ENCODE measurements at regions not wholly inside any gene's neighbourhood (a gene's known extent, or its start where the extent isn't known, plus 50 kb on each side); places are given as distances from the start of the nearest gene placed in this dataset.
"Not testable (repeated sequence)": the region's sequence is repeated elsewhere in the genome, so short reads cannot be mapped to it uniquely, and the experiment has no call there.

DNA sequence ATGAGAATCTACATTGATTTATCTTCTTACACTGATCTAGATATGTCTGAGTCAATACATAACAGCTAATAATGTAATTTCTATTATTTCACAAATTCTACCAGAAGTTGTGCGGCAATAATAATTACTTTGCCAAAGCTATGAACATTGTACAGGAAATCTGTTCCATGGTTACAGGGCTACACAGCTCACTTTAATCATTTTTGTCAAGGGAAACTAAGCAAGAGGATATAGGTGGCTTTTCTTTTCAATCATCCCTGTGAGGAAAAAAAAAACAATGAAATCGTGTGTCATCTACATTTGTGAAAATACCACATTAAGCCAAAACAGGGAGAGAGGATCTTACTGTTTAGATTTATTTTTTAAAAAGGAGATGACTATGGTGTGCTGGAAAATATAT lies 717.4 kb downstream of the NR2F1-AS1 start:
- H3K9ac ChIP-seq (ENCODE audit: low read length): no peak overlapping the region
- no peaks in the 10 kb centered on the region for H3K27me3 ChIP-seq (replicated peaks; ENCODE audit: control insufficient read depth, insufficient read depth, low read length)
- no peaks in the 10 kb centered on the region for H3K36me3 ChIP-seq (ENCODE audit: control insufficient read depth, insufficient read depth, low read length, severe bottlenecking)
- no peak for DNase-seq (ENCODE audit: low read depth)
- H3K4me1 ChIP-seq (ENCODE audit: control insufficient read depth, insufficient read depth, low read length): no peaks in the 10 kb centered on the region
- H3K9me3 ChIP-seq (ENCODE audit: control insufficient read depth, low read length): no peaks in the 10 kb centered on the region
- H3K4me3 ChIP-seq (ENCODE audit: low read length): no peak overlapping the region

DNA sequence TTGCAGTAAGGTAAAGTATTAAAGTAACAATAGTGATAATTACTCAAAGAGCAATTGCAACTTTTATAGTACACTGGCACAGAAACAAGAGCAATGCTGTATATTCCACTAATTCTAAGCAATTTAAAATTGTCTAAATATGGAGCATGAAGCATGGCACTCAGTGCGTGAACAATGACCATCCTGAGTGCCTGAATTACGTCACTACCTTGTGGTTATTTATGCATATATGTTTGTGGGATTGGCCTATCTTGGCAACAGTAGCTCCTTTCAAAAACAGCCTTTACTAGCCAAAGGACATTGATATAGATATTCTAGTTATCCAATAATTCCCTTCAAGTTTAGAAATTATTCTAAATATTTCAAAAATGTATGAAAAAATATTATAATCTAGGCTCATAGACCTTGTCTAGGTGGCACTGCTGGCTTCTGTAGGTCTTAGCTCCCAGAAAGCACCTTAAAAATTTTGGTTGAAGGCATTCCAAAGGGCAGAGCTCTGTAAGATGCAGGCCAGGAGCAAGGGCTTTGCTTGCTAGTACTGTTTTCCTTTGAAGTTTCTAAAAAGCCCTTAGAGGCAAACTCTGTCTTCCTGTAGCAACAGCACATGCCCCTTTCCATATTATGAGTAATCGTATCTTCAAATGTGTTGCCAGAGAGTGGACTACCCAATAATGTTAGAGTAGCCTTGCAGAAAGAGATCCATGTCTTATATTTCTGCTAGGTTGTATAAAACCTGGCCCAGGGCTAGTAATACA lies 719.3 kb downstream of the NR2F1-AS1 start:
- H3K4me1 ChIP-seq (ENCODE audit: control insufficient read depth, insufficient read depth, low read length): no peaks in the 10 kb centered on the region
- H3K9me3 ChIP-seq (ENCODE audit: control insufficient read depth, low read length): no peaks in the 10 kb centered on the region
- H3K27me3 ChIP-seq (replicated peaks; ENCODE audit: control insufficient read depth, insufficient read depth, low read length): no peaks in the 10 kb centered on the region
- DNase-seq (ENCODE audit: low read depth): no peak
- H3K4me3 ChIP-seq (ENCODE audit: low read length): no peak overlapping the region
- H3K36me3 ChIP-seq (ENCODE audit: control insufficient read depth, insufficient read depth, low read length, severe bottlenecking): no peaks in the 10 kb centered on the region
- H3K9ac ChIP-seq (ENCODE audit: low read length): no peak overlapping the region

DNA sequence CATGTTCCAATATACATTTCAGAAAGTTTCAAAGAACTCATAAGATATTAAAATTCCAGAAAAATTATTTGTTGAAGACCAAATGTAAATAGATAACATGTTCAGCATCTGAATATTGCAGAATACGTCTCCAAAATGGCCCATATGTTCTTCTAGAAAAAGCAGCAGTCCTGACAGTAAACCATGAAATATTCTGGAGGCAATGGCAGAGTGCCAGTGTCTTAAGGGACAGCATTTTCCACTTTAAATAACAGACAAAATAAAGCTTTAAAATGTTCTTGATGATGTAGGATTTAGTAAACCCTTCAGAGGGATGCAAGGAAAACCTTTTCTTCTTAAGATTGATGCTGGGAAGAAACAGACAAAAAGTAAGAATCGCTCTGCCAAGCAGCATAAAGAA lies 721.0 kb downstream of the NR2F1-AS1 start:
- no peak for DNase-seq (ENCODE audit: low read depth)
- no peaks in the 10 kb centered on the region for H3K27me3 ChIP-seq (replicated peaks; ENCODE audit: control insufficient read depth, insufficient read depth, low read length)
- no peaks in the 10 kb centered on the region for H3K36me3 ChIP-seq (ENCODE audit: control insufficient read depth, insufficient read depth, low read length, severe bottlenecking)
- H3K4me3 ChIP-seq (ENCODE audit: low read length): no peak overlapping the region
- H3K9me3 ChIP-seq (ENCODE audit: control insufficient read depth, low read length): no peaks in the 10 kb centered on the region
- no peak overlapping the region for H3K9ac ChIP-seq (ENCODE audit: low read length)
- H3K4me1 ChIP-seq (ENCODE audit: control insufficient read depth, insufficient read depth, low read length): no peaks in the 10 kb centered on the region

DNA sequence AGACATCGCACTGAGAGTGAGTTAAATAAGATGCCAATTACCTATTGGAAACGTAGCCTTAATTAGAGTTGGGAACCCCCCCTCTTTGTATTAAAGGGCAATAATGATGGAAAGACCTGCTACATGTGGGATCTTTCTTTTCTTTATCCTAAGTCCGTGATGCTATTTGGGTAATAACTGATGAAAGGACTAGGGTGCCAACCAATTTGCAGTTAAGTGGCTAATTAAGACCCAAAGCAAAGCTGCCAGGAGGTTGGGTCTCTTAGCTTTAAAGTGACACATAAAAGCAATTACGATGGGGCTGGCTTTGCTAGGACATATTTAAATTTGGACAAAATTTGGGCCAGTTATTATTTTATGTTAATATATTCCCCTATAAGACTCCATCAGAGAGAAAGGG lies 728.8 kb downstream of the NR2F1-AS1 start:
- Histone ChIP-seq H3K4me1 (ENCODE audit: control insufficient read depth, insufficient read depth, low read length) (no peaks in the 10 kb centered on the region), H3K9ac (ENCODE audit: low read length) (no peak overlapping the region), H3K9me3 (ENCODE audit: control insufficient read depth, low read length) (no peaks in the 10 kb centered on the region), H3K36me3 (ENCODE audit: control insufficient read depth, insufficient read depth, low read length, severe bottlenecking) (no peaks in the 10 kb centered on the region), H3K4me3 (ENCODE audit: low read length) (no peak overlapping the region), H3K27me3 (replicated peaks; ENCODE audit: control insufficient read depth, insufficient read depth, low read length) (no peaks in the 10 kb centered on the region)
- no peak for DNase-seq (ENCODE audit: low read depth)

DNA sequence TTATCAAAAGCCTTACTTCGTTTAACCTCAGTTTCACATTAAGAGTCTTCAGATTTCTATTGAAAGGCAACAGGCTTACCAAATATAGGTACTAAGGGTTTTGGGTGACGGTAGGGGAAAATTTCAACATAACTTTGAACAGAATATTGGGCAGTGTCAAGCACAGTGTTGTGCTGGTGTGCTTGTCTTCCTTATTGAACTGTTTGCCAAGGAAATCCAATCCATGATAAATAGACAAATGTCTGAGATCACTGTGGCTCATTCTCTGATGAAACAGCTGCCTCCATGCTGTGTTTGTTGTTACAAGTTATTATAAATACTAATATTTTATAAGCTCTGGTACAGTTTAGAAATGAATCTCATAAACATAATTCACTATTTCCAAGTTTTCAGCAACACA lies 730.1 kb downstream of the NR2F1-AS1 start:
- Histone ChIP-seq H3K4me1 (ENCODE audit: control insufficient read depth, insufficient read depth, low read length) (no peaks in the 10 kb centered on the region), H3K36me3 (ENCODE audit: control insufficient read depth, insufficient read depth, low read length, severe bottlenecking) (no peaks in the 10 kb centered on the region), H3K27me3 (replicated peaks; ENCODE audit: control insufficient read depth, insufficient read depth, low read length) (no peaks in the 10 kb centered on the region), H3K9ac (ENCODE audit: low read length) (no peak overlapping the region), H3K9me3 (ENCODE audit: control insufficient read depth, low read length) (no peaks in the 10 kb centered on the region), H3K4me3 (ENCODE audit: low read length) (no peak overlapping the region)
- no peak for DNase-seq (ENCODE audit: low read depth)

DNA sequence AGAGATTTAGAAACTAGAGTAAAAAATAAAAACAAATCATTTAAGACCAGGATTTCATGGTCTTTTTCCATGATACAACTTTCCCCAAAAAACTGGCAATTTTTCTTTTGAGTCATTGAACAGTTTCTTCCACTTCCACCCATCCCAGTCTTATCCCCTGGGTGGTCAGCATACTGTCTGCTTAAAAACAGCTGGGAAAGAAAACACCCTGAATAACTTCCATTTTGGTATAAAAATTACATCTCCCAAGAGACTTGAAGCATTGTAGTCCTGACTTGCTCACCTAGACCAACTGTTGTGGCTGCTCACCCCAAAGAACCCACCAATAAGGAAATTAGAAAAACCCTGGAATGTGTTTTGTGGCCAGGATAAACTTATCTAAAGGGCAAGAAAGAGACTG lies 731.3 kb downstream of the NR2F1-AS1 start:
- Histone ChIP-seq H3K27me3 (replicated peaks; ENCODE audit: control insufficient read depth, insufficient read depth, low read length) (no peaks in the 10 kb centered on the region), H3K36me3 (ENCODE audit: control insufficient read depth, insufficient read depth, low read length, severe bottlenecking) (no peaks in the 10 kb centered on the region), H3K4me3 (ENCODE audit: low read length) (no peak overlapping the region), H3K9ac (ENCODE audit: low read length) (no peak overlapping the region), H3K4me1 (ENCODE audit: control insufficient read depth, insufficient read depth, low read length) (no peaks in the 10 kb centered on the region), H3K9me3 (ENCODE audit: control insufficient read depth, low read length) (no peaks in the 10 kb centered on the region)
- no peak for DNase-seq (ENCODE audit: low read depth)

DNA sequence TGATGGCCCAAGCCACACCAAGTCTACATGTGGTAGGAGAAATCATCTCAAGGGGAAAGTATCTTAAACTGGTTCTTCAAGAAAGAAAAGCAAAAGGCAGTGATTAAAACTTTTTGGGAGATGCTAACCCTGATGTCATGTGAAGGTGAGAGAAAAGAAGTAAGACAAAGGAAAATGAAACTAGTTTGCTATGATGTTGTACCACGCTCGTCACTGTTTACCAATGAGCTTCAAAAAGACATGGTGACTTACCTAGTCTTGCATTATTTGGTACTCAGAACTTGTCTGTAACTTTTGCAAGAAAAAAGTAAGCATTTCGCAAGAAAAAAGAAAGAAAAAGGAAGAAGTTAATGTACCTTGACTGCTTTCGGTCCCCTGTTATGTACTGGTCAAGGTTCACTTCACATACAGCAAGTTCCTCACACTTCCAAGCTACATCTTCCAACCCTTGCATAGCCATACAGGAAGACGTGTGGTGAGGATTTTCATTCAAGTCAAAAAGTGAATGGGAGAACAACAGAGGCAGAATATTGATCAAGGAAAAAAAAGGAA lies 739.3 kb downstream of the NR2F1-AS1 start:
- no peaks in the 10 kb centered on the region for H3K27me3 ChIP-seq (replicated peaks; ENCODE audit: control insufficient read depth, insufficient read depth, low read length)
- H3K36me3 ChIP-seq (ENCODE audit: control insufficient read depth, insufficient read depth, low read length, severe bottlenecking): no peaks in the 10 kb centered on the region
- peaks cover 6% of the 10 kb centered on the region for H3K4me1 ChIP-seq (ENCODE audit: control insufficient read depth, insufficient read depth, low read length)
- H3K9me3 ChIP-seq (ENCODE audit: control insufficient read depth, low read length): no peaks in the 10 kb centered on the region
- H3K4me3 ChIP-seq (ENCODE audit: low read length): no peak overlapping the region
- H3K9ac ChIP-seq (ENCODE audit: low read length): no peak overlapping the region
- DNase-seq (ENCODE audit: low read depth): no peak

DNA sequence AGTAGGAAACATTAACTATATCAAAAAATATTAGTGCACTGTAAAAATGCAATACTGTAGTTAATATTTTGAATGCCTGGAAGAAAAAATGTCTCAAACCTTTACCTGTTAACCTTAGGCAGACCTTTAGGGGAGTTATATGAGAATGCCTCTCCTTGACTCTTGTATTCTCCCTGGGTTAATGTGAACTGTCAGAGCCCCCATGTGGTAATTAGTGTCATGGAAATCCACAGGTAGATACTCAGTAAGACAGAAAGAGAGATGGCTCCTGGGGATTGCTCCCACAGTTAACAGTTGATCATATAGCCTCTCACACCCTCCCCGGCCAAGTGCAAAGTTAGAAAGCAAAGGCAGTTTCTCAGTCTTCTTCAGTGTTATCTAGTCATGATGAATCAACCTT lies 742.8 kb downstream of the NR2F1-AS1 start:
- H3K9me3 ChIP-seq (ENCODE audit: control insufficient read depth, low read length): no peaks in the 10 kb centered on the region
- no peak for DNase-seq (ENCODE audit: low read depth)
- no peak overlapping the region for H3K4me3 ChIP-seq (ENCODE audit: low read length)
- H3K36me3 ChIP-seq (ENCODE audit: control insufficient read depth, insufficient read depth, low read length, severe bottlenecking): no peaks in the 10 kb centered on the region
- H3K4me1 ChIP-seq (ENCODE audit: control insufficient read depth, insufficient read depth, low read length): peaks cover 21% of the 10 kb centered on the region
- no peak overlapping the region for H3K9ac ChIP-seq (ENCODE audit: low read length)
- H3K27me3 ChIP-seq (replicated peaks; ENCODE audit: control insufficient read depth, insufficient read depth, low read length): no peaks in the 10 kb centered on the region

DNA sequence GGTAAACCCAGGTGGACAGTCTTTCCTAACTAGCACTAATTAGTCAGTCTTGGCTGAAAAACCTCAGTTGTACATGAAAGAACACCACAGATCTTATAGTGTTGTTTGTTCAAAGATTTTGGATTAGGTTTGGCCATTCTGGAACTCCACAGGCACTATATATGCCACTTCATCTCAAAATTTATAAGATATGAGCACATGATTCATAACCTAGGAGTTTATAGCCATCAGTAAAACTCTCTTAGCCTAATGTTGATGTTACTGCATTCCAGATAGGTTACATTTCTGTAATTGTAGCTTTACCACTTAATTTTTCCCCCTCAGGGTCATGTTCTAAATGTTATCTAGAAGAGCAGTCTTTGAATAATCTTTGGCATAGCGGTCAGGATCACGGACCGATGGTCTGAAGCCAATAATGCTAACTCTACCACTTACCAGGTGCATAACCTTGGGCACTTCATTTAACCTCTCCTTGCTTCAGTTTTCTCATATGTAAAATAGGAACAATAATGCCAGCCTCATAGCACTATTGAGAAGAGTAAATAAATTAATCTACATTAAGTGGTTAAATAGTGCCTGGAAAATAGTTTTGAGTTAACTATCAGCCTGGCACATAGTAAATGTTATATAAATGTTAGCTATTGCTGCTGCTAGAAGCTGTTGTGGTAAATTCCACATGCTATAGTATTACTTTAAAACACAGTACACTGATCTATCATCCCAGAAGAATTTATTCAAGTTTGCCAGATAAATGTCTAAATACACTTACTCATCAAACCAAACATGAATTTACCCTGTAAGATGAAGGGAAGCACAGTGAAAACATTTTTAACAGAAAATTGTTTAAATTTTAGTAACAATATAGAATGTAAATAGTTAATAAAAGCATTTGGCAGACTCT lies 743.9 kb downstream of the NR2F1-AS1 start:
- Histone ChIP-seq H3K27me3 (replicated peaks; ENCODE audit: control insufficient read depth, insufficient read depth, low read length) (no peaks in the 10 kb centered on the region), H3K9ac (ENCODE audit: low read length) (no peak overlapping the region), H3K4me3 (ENCODE audit: low read length) (no peak overlapping the region)

DNA sequence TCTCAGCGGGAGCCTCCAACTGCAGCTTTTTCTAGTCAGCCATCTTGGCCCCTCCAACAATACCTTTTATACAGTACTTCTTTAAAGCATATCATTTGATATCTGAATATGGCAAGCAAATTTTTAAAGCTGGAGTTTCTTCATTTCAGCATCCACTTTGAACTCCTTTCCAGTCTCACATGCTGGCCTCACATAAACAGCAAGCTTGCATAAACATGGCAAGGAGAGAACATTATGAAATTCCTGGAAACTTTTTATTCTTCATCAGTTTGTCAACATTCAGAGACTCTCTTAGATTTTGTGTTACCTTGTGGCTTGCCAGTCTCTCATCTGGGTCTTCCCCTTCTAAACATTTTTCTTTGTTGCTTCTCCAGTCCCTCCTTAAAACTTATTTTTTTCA lies 745.3 kb downstream of the NR2F1-AS1 start:
- Histone ChIP-seq H3K27me3 (replicated peaks; ENCODE audit: control insufficient read depth, insufficient read depth, low read length) (no peaks in the 10 kb centered on the region), H3K4me1 (ENCODE audit: control insufficient read depth, insufficient read depth, low read length) (peaks cover 21% of the 10 kb centered on the region), H3K9me3 (ENCODE audit: control insufficient read depth, low read length) (peaks cover 6% of the 10 kb centered on the region), H3K4me3 (ENCODE audit: low read length) (no peak overlapping the region), H3K36me3 (ENCODE audit: control insufficient read depth, insufficient read depth, low read length, severe bottlenecking) (no peaks in the 10 kb centered on the region), H3K9ac (ENCODE audit: low read length) (no peak overlapping the region)
- peak; percentile 36 for DNase-seq (ENCODE audit: low read depth)

More for the DNA sequence above, 743.9 kb downstream of the NR2F1-AS1 start:
- H3K9me3 ChIP-seq (ENCODE audit: control insufficient read depth, low read length): peaks cover 6% of the 10 kb centered on the region
- no peaks in the 10 kb centered on the region for H3K36me3 ChIP-seq (ENCODE audit: control insufficient read depth, insufficient read depth, low read length, severe bottlenecking)
- H3K4me1 ChIP-seq (ENCODE audit: control insufficient read depth, insufficient read depth, low read length): peaks cover 21% of the 10 kb centered on the region
- DNase-seq (ENCODE audit: low read depth): peak; percentile 53

DNA sequence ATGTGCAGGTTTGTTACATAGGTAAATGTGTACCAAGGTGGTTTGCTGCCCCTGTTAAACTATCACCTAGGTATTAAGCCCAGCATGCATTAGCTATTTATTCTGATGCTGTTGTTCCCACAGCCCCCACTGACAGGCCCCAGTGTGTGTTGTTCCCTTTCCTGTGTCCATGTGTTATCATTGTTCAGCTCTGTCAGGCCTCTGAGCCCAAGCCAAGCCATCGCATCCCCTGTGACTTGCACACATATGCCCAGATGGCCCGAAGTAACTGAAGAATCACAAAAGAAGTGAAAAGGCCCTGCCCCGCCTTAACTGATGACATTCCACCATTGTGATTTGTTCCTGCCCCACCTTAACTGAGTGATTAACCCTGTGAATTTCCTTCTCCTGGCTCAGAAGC lies 757.5 kb downstream of the NR2F1-AS1 start:
- not testable (repeated sequence) for H3K4me3 ChIP-seq (ENCODE audit: low read length); H3K36me3 ChIP-seq (ENCODE audit: control insufficient read depth, insufficient read depth, low read length, severe bottlenecking); H3K9ac ChIP-seq (ENCODE audit: low read length); H3K27me3 ChIP-seq (replicated peaks; ENCODE audit: control insufficient read depth, insufficient read depth, low read length); DNase-seq (ENCODE audit: low read depth); H3K9me3 ChIP-seq (ENCODE audit: control insufficient read depth, low read length); H3K4me1 ChIP-seq (ENCODE audit: control insufficient read depth, insufficient read depth, low read length)

Data from adipocyte (in vitro differentiated cells).